Heart left ventricle (tissue), 16 donors: ENCODE measurements at regions not wholly inside any gene's neighbourhood (a gene's known extent, or its start where the extent isn't known, plus 50 kb on each side); places are given as distances from the start of the nearest gene placed in this dataset.
A peak's percentile ranks its signal among the peaks of the same experiment; 100 is the strongest.

ENCODE experiments used
- ATAC-seq, 4 donors: fragments of 200-7000 bp; cut with Tn5 transposase; one replicate each; pipeline ENCODE4 v1.9.1; 2020 to 2022; ENCODE audit warnings: moderate library complexity in 4 of 4, mild to moderate bottlenecking in 3 of 4, moderate number of reproducible peaks in 1 of 4
- DNase-seq, 5 donors: peaks; one replicate each; pipeline ENCODE4 v3.0.0-alpha.2; 2020
- H3K27ac ChIP-seq, 12 donors: fragments of 200-600 bp; sonication (generic) in 4 of 12; one replicate each; pipeline versions ENCODE4 v1.5.0 to v1.8.0; 2016 to 2022; ENCODE audit warnings: mild to moderate bottlenecking in 2 of 12
- H3K27me3 ChIP-seq, 9 donors: fragments of 200-600 bp; sonication (generic) in 2 of 9; one replicate each; pipeline versions ENCODE4 v1.5.1 to v1.8.0; 2016 to 2022; ENCODE audit warnings: mild to moderate bottlenecking in 3 of 9
- H3K36me3 ChIP-seq, 9 donors: fragments of 200-600 bp; sonication (generic) in 2 of 9; one replicate each; pipeline versions ENCODE4 v1.5.0 to v1.8.0; 2018 to 2022; ENCODE audit warnings: mild to moderate bottlenecking in 2 of 9
- H3K4me1 ChIP-seq, 12 donors: fragments of 200-600 bp; sonication (generic) in 4 of 12; one replicate each; pipeline versions ENCODE4 v1.5.0 to v1.8.0; 2016 to 2022; ENCODE audit warnings: mild to moderate bottlenecking in 3 of 12
- H3K4me3 ChIP-seq, 12 donors: fragments of 200-600 bp; sonication (generic) in 4 of 12; one replicate each; pipeline versions ENCODE4 v1.5.0 to v1.8.0; 2017 to 2022; ENCODE audit warnings: mild to moderate bottlenecking in 9 of 12, moderate library complexity in 4 of 12
- H3K9me3 ChIP-seq, 12 donors: fragments of 200-600 bp; sonication (generic) in 4 of 12; one replicate each; pipeline versions ENCODE4 v1.5.0 to v1.8.0; 2016 to 2022; ENCODE audit warnings: mild to moderate bottlenecking in 1 of 12
- CTCF ChIP-seq, 12 donors: fragments of 200-600 bp; sonication (generic) in 4 of 12; IDR thresholded peaks; one replicate each; pipeline versions ENCODE4 v1.5.0 to v1.8.0; 2018 to 2022; ENCODE audit warnings: antibody characterized with exemption in 12 of 12, mild to moderate bottlenecking in 5 of 12
- POLR2A ChIP-seq, 2 donors: fragments of 450-650 bp; IDR thresholded peaks; one replicate each; pipeline ENCODE4 v1.6.1; 2017; ENCODE audit warnings: antibody characterized with exemption in 2 of 2, mild to moderate bottlenecking in 2 of 2, moderate library complexity in 2 of 2
- WGBS, 4 donors: extraction: QIAGEN DNeasy Blood & Tissue Kit in 2 of 4; methylation state at CpG; one replicate each; pipeline versions ENCODE4 v1.1.5 to v1.1.7; 2013 to 2018; 5-methylcytosine and 5-hydroxymethylcytosine counted together
- intact Hi-C, 10 donors: fragments of 100-400 bp; cut with DNase I; formaldehyde crosslinking; loops; one replicate each; pipeline versions ENCODE4 v1.11.1 to v1.14.2; 2022
- donor health status: ischemic (EF 13 %, LVEDD 7.1; RV severe dilation, severe dysfunction).
- donor health status: healthy with polysubstance abuse.
- donor health status: DM: no; HTN: yes; CAD: no.
- donor health status: DM: no; HTN: no; CAD: no.
- donor health status: ischemic (EF 25% LVEDD 6.9; RV normal size, moderate dysfunction).
- donor health status: ischemic (EF 25% LVEDD 5.7; RV mildly dilated, moderate dysfunction).
- donor health status: healthy.
- donor health status: DM: yes; HTN: yes; CAD: no.
- donor health status: ischemic (EF 35%, LVEDD 5.7; RV mildly dilated, moderate dysfunction).
- donor health status: nonischemic (EF 11% LVEDD 7.7; RV severe dilation, severe dysfunction).
- donor health status: DM: yes; HTN: yes; CAD: no.
- donor health status: PGD.
- donor health status: ischemic (EF 29% LVEDD 5.4; RV normal size, mild dysfunction).
- donor health status: nonischemic (EF 23%, LVEDD 6.1; RV moderate dilation, normal function).

GRCh38 chrX:150084496-150085229 is 146.4 kb upstream of the EOLA2 start:
- Histone ChIP-seq H3K27me3 (peaks cover 0 to 5% (median 0%) of the 10 kb centered on the region in 9 donors), H3K36me3 (no peaks in the 10 kb centered on the region), H3K4me3 (no peak overlapping the region), H3K4me1 (peaks cover 0 to 15% (median 4%) of the 10 kb centered on the region in 12 donors), H3K9me3 (no peaks in the 10 kb centered on the region), H3K27ac (peak overlapping the region in 7 of 12 donors; percentile 3 to 50 (median 19))
- ATAC-seq, result peak in 1 of 4 donors; percentile 56
- intact Hi-C loops, result no loop called here
- no peak for DNase-seq
- no peak for TF ChIP-seq CTCF (IDR thresholded peaks at IDR 0.05)
- TF ChIP-seq POLR2A (IDR thresholded peaks at IDR 0.05), result no peak
- WGBS, 4 donors, result 44 to 64% (median 63%) methylated on average over 5 of the region's 5 CpGs

- peaks cover 0 to 15% (median 4%) of the 10 kb centered on the region in 12 donors for H3K4me1 ChIP-seq
- WGBS, 4 donors, result 28 to 38% (median 34%) methylated on average over 1 of the region's 1 CpG
- no peak for ATAC-seq
- no peak overlapping the region for H3K27ac ChIP-seq
- intact Hi-C loops, result no loop called here
- peaks cover 0 to 5% (median 0%) of the 10 kb centered on the region in 9 donors for H3K27me3 ChIP-seq
- H3K36me3 ChIP-seq, result no peaks in the 10 kb centered on the region
- no peak overlapping the region for H3K4me3 ChIP-seq
- H3K9me3 ChIP-seq, result no peaks in the 10 kb centered on the region
- no peak for DNase-seq
- TF ChIP-seq POLR2A (IDR thresholded peaks at IDR 0.05), result no peak
- TF ChIP-seq CTCF (IDR thresholded peaks at IDR 0.05), result no peak
These were observed 147.6 kb upstream of the EOLA2 start for GRCh38 chrX:150085881-150086280.

- DNase-seq (no peak), ATAC-seq (no peak)
- Histone ChIP-seq H3K9me3 (no peaks in the 10 kb centered on the region), H3K27me3 (peaks cover 0 to 5% (median 0%) of the 10 kb centered on the region in 9 donors), H3K4me1 (peaks cover 0 to 15% (median 4%) of the 10 kb centered on the region in 12 donors), H3K36me3 (no peaks in the 10 kb centered on the region), H3K4me3 (no peak overlapping the region), H3K27ac (no peak overlapping the region)
- intact Hi-C loops, result no loop called here
- no peak for TF ChIP-seq CTCF (IDR thresholded peaks at IDR 0.05)
- 62 to 74% (median 67%) methylated on average over 2 of the region's 2 CpGs for WGBS, 4 donors
These were observed 148.1 kb upstream of the EOLA2 start for GRCh38 chrX:150086371-150086770.

- Histone ChIP-seq H3K27me3 (peaks cover 0 to 11% (median 0%) of the 10 kb centered on the region in 9 donors), H3K27ac (no peak overlapping the region), H3K36me3 (no peaks in the 10 kb centered on the region), H3K4me3 (no peak overlapping the region), H3K4me1 (peaks cover 0 to 15% (median 4%) of the 10 kb centered on the region in 12 donors), H3K9me3 (no peaks in the 10 kb centered on the region)
- intact Hi-C loops, result no loop called here
- TF ChIP-seq POLR2A (IDR thresholded peaks at IDR 0.05), result no peak
- no peak for TF ChIP-seq CTCF (IDR thresholded peaks at IDR 0.05)
- DNase-seq, result no peak
- WGBS, 4 donors, result 71 to 92% (median 89%) methylated on average over 2 of the region's 2 CpGs
- no peak for ATAC-seq
These were observed 149.3 kb upstream of the EOLA2 start for GRCh38 chrX:150087612-150088011.
